Liver (tissue), 3 donors: ENCODE measurements at regions not wholly inside any gene's neighbourhood (a gene's known extent, or its start where the extent isn't known, plus 50 kb on each side); places are given as distances from the start of the nearest gene placed in this dataset.

Experiments
- CTCF ChIP-seq: fragments of 150-350 bp; IDR thresholded peaks from 2 replicates; pipeline ENCODE4 v1.5.1; 2017; ENCODE audit warnings: improper control_type of control experiment, low read depth, low read length; ENCODE audit not compliant: missing input control
- FOXA1 ChIP-seq: IDR thresholded peaks from 2 replicates; pipeline ENCODE4 v1.6.1; 2016; ENCODE audit warnings: antibody characterized with exemption
- NR2F2 ChIP-seq: IDR thresholded peaks from 2 replicates; pipeline ENCODE4 v1.6.1; 2016; ENCODE audit warnings: antibody characterized with exemption
- donor health status: healthy.
- donor health status: healthy.

GRCh38 chr2:60028849-60029565, 524.4 kb downstream of the BCL11A start:
- no peak for TF ChIP-seq FOXA1
- TF ChIP-seq NR2F2: no peak
- TF ChIP-seq CTCF: no peak
